ENCODE measurements at regions not wholly inside any gene's neighbourhood (a gene's known extent, or its start where the extent isn't known, plus 50 kb on each side); places are given as distances from the start of the nearest gene placed in this dataset.

DNA sequence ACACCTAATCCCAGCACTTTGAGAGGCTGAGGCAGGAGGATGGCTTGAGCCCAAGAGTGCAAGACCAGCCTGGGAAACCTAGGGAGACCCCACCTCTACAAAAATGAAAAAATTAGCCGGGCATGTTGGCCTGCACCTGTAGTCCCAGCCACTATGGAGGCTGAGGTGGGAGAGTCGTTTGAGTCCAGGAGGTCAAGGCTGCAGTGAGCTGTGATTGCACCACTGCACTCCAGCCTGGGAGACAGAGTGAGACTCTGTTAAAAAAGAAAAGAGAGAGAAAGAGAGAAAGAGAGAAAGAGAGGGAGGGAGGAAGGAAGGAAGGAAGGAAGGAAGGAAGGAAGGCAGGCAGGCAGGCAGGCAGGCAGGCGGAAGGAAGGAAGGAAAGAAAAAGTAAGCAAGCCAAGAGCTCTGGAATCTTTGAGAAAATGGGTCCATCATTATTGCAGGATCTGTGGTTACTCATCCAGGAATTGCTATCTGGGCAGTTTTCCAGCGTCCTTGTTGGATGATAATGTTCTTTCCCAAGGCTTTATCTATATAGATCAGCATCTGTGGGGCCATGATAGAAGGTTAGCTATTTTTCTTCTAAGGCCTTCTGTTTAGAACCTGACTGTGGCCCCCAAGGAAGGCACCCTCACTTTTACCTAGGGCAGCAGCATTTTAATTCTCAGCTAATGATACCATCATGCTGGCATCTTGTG is 533.2 kb upstream of the CDH5 start:
- no peaks in the 10 kb centered on the region for H4K20me1 ChIP-seq (ENCODE audit: insufficient read depth)
- ATAC-seq (no peak), DNase-seq (ENCODE audit: low read depth, low spot score) (no peak)
- intact Hi-C loops (cut with micrococcal nuclease), result no loop called here
- H3K27me3 ChIP-seq (ENCODE audit: insufficient read depth, low read length), result no peaks in the 10 kb centered on the region
- no peak overlapping the region for H3K27ac ChIP-seq (ENCODE audit: low read depth, low read length)
- BruUV-seq (replicated peaks), result no TSS peak
- ChIA-PET RAD21 (ENCODE audit: low non-redundant PET in 1 of 2, low total read pairs in 2 of 2, uncharacterized antibody in 2 of 2, unreplicated experiment in 2 of 2) (no interaction called here), CTCF (no interaction called here), POLR2A (no interaction called here)
- H3K79me2 ChIP-seq (ENCODE audit: insufficient read depth, low read length), result no peaks in the 10 kb centered on the region
- TF ChIP-seq EZH2 (IDR thresholded peaks at IDR 0.05) (no peak), YY1 (IDR thresholded peaks at IDR 0.05; ENCODE audit: extremely low read depth, insufficient replicate concordance, low read depth, low read length) (no peak), SIN3A (IDR thresholded peaks at IDR 0.05; ENCODE audit: low read depth) (no peak), FOSL1 (IDR thresholded peaks at IDR 0.05; ENCODE audit: low read depth) (no peak), ZNF274 (IDR thresholded peaks at IDR 0.05; ENCODE audit: low read depth, low read length) (no peak), TCF7L2 (IDR thresholded peaks at IDR 0.05; ENCODE audit: borderline replicate concordance, extremely low read depth, insufficient read depth, insufficient read length) (no peak), EZH2phosphoT487 (IDR thresholded peaks at IDR 0.05; ENCODE audit: borderline replicate concordance) (no peak), RAD21 (IDR thresholded peaks at IDR 0.05; ENCODE audit: low read depth) (no peak), CTCF (IDR thresholded peaks at IDR 0.05 in 2 of 3, conservative IDR thresholded peaks at IDR 0.05 in 1 of 3; ENCODE audit: borderline replicate concordance in 1 of 3, insufficient read depth in 1 of 3, low read depth in 2 of 3, low read length in 2 of 3) (no peak), ELF1 (IDR thresholded peaks at IDR 0.05; ENCODE audit: borderline replicate concordance, low read depth) (no peak), CEBPB (IDR thresholded peaks at IDR 0.05; ENCODE audit: low read depth) (no peak), EGR1 (IDR thresholded peaks at IDR 0.05; ENCODE audit: low read depth) (no peak), CBX3 (IDR thresholded peaks at IDR 0.05; ENCODE audit: low read depth) (no peak)
- TF ChIP-seq, protein P1, sequence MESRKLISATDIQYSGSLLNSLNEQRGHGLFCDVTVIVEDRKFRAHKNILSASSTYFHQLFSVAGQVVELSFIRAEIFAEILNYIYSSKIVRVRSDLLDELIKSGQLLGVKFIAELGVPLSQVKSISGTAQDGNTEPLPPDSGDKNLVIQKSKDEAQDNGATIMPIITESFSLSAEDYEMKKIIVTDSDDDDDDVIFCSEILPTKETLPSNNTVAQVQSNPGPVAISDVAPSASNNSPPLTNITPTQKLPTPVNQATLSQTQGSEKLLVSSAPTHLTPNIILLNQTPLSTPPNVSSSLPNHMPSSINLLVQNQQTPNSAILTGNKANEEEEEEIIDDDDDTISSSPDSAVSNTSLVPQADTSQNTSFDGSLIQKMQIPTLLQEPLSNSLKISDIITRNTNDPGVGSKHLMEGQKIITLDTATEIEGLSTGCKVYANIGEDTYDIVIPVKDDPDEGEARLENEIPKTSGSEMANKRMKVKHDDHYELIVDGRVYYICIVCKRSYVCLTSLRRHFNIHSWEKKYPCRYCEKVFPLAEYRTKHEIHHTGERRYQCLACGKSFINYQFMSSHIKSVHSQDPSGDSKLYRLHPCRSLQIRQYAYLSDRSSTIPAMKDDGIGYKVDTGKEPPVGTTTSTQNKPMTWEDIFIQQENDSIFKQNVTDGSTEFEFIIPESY (IDR thresholded peaks at IDR 0.05; ENCODE audit: extremely low read depth, insufficient replicate concordance, low read length), result no peak
- no peak overlapping the region for H3K4me3 ChIP-seq (replicated peaks in 1 of 2; ENCODE audit: low read depth in 1 of 2, low read length in 2 of 2)
- no peaks in the 10 kb centered on the region for H3K4me1 ChIP-seq (ENCODE audit: control insufficient read depth in 1 of 2, insufficient read depth in 2 of 2, low read length in 2 of 2)
- no peak overlapping the region for H2AFZ ChIP-seq (ENCODE audit: low read depth, low read length, poor library complexity, severe bottlenecking)
- H3K36me3 ChIP-seq (ENCODE audit: control insufficient read depth in 1 of 2, insufficient read depth in 2 of 2, low read length in 2 of 2), result no peaks in the 10 kb centered on the region
- no peaks in the 10 kb centered on the region for H3K9me3 ChIP-seq (ENCODE audit: control insufficient read depth in 1 of 2, insufficient read depth in 1 of 2, low read depth in 1 of 2, low read length in 2 of 2)
- H3K9me2 ChIP-seq (ENCODE audit: insufficient read depth), result no peaks in the 10 kb centered on the region
- no peak overlapping the region for H3K9ac ChIP-seq (ENCODE audit: low read length)
- no peak overlapping the region for H3K4me2 ChIP-seq (ENCODE audit: low read length)
